Kidney (tissue), 13 donors: ENCODE measurements at regions not wholly inside any gene's neighbourhood (a gene's known extent, or its start where the extent isn't known, plus 50 kb on each side); places are given as distances from the start of the nearest gene placed in this dataset.

Experiments
- DNase-seq, 5 donors: peaks; one replicate each; pipeline ENCODE4 v3.0.0-alpha.2; 2013 to 2020
- FAIRE-seq: peaks from 2 replicates; lab custom pipeline; 2012; peaks lifted over from hg19 to GRCh38; lab: Jason Lieb, UNC
- H3K27ac ChIP-seq, 2 donors: one replicate each; pipeline ENCODE4 v1.7.0; 2013; ENCODE audit warnings: low read depth in 2 of 2, low read length in 2 of 2, inconsistent platforms in 1 of 2
- H3K27me3 ChIP-seq: one replicate; pipeline ENCODE4 v1.7.1; 2013; ENCODE audit warnings: low read length, inconsistent platforms; ENCODE audit not compliant: control insufficient read depth, insufficient read depth
- H3K36me3 ChIP-seq, 3 donors: one replicate each; pipeline versions ENCODE4 v1.7.0 to v1.7.1; 2013; ENCODE audit warnings: low read length in 3 of 3, control low read depth in 1 of 3, inconsistent platforms in 1 of 3; ENCODE audit not compliant: insufficient read depth in 3 of 3, control insufficient read depth in 2 of 3
- H3K4me1 ChIP-seq, 3 donors: one replicate each; pipeline versions ENCODE4 v1.7.0 to v1.7.1; 2013; ENCODE audit warnings: low read length in 3 of 3, inconsistent platforms in 1 of 3, low read depth in 1 of 3; ENCODE audit not compliant: control insufficient read depth in 2 of 3, insufficient read depth in 2 of 3
- H3K4me3 ChIP-seq, 3 donors: one replicate each; pipeline versions ENCODE4 v1.7.0 to v1.8.1; 2013; ENCODE audit warnings: low read length in 3 of 3, control low read depth in 1 of 3, inconsistent platforms in 1 of 3
- H3K9ac ChIP-seq, 3 donors: one replicate each; pipeline versions ENCODE4 v1.7.0 to v1.7.1; 2013; ENCODE audit warnings: low read length in 3 of 3, control low read depth in 1 of 3, inconsistent platforms in 1 of 3
- H3K9me3 ChIP-seq, 3 donors: one replicate each; pipeline versions ENCODE4 v1.7.0 to v1.7.1; 2013; ENCODE audit warnings: low read length in 3 of 3, control low read depth in 1 of 3, inconsistent platforms in 1 of 3; ENCODE audit not compliant: control insufficient read depth in 2 of 3, insufficient read depth in 1 of 3
- CTCF ChIP-seq: IDR thresholded peaks from 3 replicates; pipeline ENCODE4 v1.5.1; 2012; ENCODE audit warnings: mild to moderate bottlenecking, moderate library complexity, borderline replicate concordance; ENCODE audit not compliant: insufficient read depth; ENCODE audit errors: extremely low read depth
- intact Hi-C: fragments of 100-400 bp; cut with DNase I; formaldehyde crosslinking; loops from one replicate; pipeline ENCODE4 v1.11.1; 2022
- donor health status: control.
- donor health status: control.
- donor health status: control.
- donor health status: control.
- donor health status: control.
- donor health status: DM: yes; HTN: yes; CAD: no.
- donor health status: Normal renal cell carcinoma (clear cell type).

- H3K4me3 ChIP-seq = no peak overlapping the region
- H3K9ac ChIP-seq = no peak overlapping the region
- DNase-seq (no peak), FAIRE-seq (no peak)
- TF ChIP-seq CTCF = no peak
- H3K27me3 ChIP-seq = no peaks in the 10 kb centered on the region
- H3K36me3 ChIP-seq = no peaks in the 10 kb centered on the region
- H3K4me1 ChIP-seq = no peaks in the 10 kb centered on the region
- intact Hi-C loops = no loop called here
- no peaks in the 10 kb centered on the region for H3K9me3 ChIP-seq
- H3K27ac ChIP-seq = no peak overlapping the region
These were observed 288.5 kb upstream of the SLC8A1 start for GRCh38 chr2:40740419-40740818.

- Histone ChIP-seq H3K36me3 (no peaks in the 10 kb centered on the region), H3K4me1 (no peaks in the 10 kb centered on the region), H3K9ac (no peak overlapping the region), H3K9me3 (no peaks in the 10 kb centered on the region), H3K27ac (no peak overlapping the region), H3K27me3 (no peaks in the 10 kb centered on the region), H3K4me3 (no peak overlapping the region)
- FAIRE-seq (no peak), DNase-seq (no peak)
- intact Hi-C loops = no loop called here
- TF ChIP-seq CTCF = no peak
These were observed 289.6 kb upstream of the SLC8A1 start for GRCh38 chr2:40741532-40741931.

GRCh38 chr2:40746191-40746590 is 294.3 kb upstream of the SLC8A1 start:
- no peak for FAIRE-seq
- no peak for DNase-seq

More at GRCh38 chr2:40746191-40746590, 294.3 kb upstream of the SLC8A1 start:
- Histone ChIP-seq H3K27me3 (no peaks in the 10 kb centered on the region), H3K9me3 (no peaks in the 10 kb centered on the region), H3K9ac (no peak overlapping the region), H3K27ac (no peak overlapping the region), H3K36me3 (no peaks in the 10 kb centered on the region), H3K4me1 (no peaks in the 10 kb centered on the region), H3K4me3 (no peak overlapping the region)
- intact Hi-C loops = no loop called here
- TF ChIP-seq CTCF = no peak
